GM18870 (cell line): ENCODE measurements at regions not wholly inside any gene's neighbourhood (a gene's known extent, or its start where the extent isn't known, plus 50 kb on each side); places are given as distances from the start of the nearest gene placed in this dataset.
"Not testable (repeated sequence)": the region's sequence is repeated elsewhere in the genome, so short reads cannot be mapped to it uniquely, and the experiment has no call there.

Source experiments
- ATAC-seq: cut with Tn5 transposase; IDR thresholded peaks from one replicate; pipeline ENCODE4 v1.9.1; 2021; ENCODE audit warnings: moderate library complexity; ENCODE audit not compliant: unreplicated experiment

GRCh38 chr22:49344656-49345055 lies 483.0 kb downstream of the BRD1 start:
- no peak for ATAC-seq

GRCh38 chr22:49344161-49344560 lies 483.5 kb downstream of the BRD1 start:
- no peak for ATAC-seq

GRCh38 chr22:49340406-49340805 lies 487.3 kb downstream of the BRD1 start:
- ATAC-seq, result no peak

- not testable (repeated sequence) for ATAC-seq
Measured at GRCh38 chr22:49336483-49336882, 491.2 kb downstream of the BRD1 start.

GRCh38 chr22:49334976-49335375 lies 492.7 kb downstream of the BRD1 start:
- no peak for ATAC-seq

- ATAC-seq, result no peak
Measured at GRCh38 chr22:49334449-49334789, 493.3 kb downstream of the BRD1 start.

GRCh38 chr22:49333206-49333605 lies 494.5 kb downstream of the BRD1 start:
- no peak for ATAC-seq

GRCh38 chr22:49332691-49333090 lies 495.0 kb downstream of the BRD1 start:
- ATAC-seq, result no peak

GRCh38 chr22:49331878-49332277 lies 495.8 kb downstream of the BRD1 start:
- no peak for ATAC-seq

GRCh38 chr22:49331223-49331815 lies 496.4 kb downstream of the BRD1 start:
- ATAC-seq, result no peak

GRCh38 chr22:49330421-49331222 lies 497.1 kb downstream of the BRD1 start:
- ATAC-seq, result no peak

- ATAC-seq, result no peak
Measured at GRCh38 chr22:49329636-49330035, 498.0 kb downstream of the BRD1 start.

GRCh38 chr22:49328630-49329405 lies 498.9 kb downstream of the BRD1 start:
- ATAC-seq, result no peak

GRCh38 chr22:49328118-49328475 lies 499.6 kb downstream of the BRD1 start:
- ATAC-seq, result no peak

- ATAC-seq, result no peak
Measured at GRCh38 chr22:49327411-49328117, 500.1 kb downstream of the BRD1 start.

- ATAC-seq, result no peak
Measured at GRCh38 chr22:49326558-49326957, 501.1 kb downstream of the BRD1 start.

GRCh38 chr22:49325531-49326395 lies 501.9 kb downstream of the BRD1 start:
- ATAC-seq, result no peak

GRCh38 chr22:49324527-49325491 lies 502.9 kb downstream of the BRD1 start:
- no peak for ATAC-seq

GRCh38 chr22:49323751-49324415 lies 503.8 kb downstream of the BRD1 start:
- no peak for ATAC-seq
